ENCODE measurements at regions not wholly inside any gene's neighbourhood (a gene's known extent, or its start where the extent isn't known, plus 50 kb on each side); places are given as distances from the start of the nearest gene placed in this dataset.

GRCh38 chr5:165928971-165929370 lies 2362.5 kb upstream of the WWC1 start:
- no peak for DNase-seq (ENCODE audit: low spot score)
- no peak overlapping the region for H3K27ac Mint-ChIP-seq
- no peak overlapping the region for H3K4me3 Mint-ChIP-seq

More at GRCh38 chr5:165928971-165929370, 2362.5 kb upstream of the WWC1 start:
- Mint-ChIP-seq H3K9me3 (peaks cover 15% of the 10 kb centered on the region), H3K27me3 (ENCODE audit: low read depth) (no peaks in the 10 kb centered on the region), H3K4me1 (no peaks in the 10 kb centered on the region), H3K36me3 (0 out of 2 replicates have a peak, but pooled peaks cover 7% of the 10 kb centered on the region)
- no peak for ATAC-seq
- TF ChIP-seq MYBL2 (CRISPR knock-in tag; IDR thresholded peaks at IDR 0.05), result no peak
- TF ChIP-seq USF1 (CRISPR knock-in tag; IDR thresholded peaks at IDR 0.05), result no peak
- no peak for TF ChIP-seq CBFB (CRISPR knock-in tag; IDR thresholded peaks at IDR 0.05; ENCODE audit: low read depth)
- no peak for TF ChIP-seq ERG (CRISPR knock-in tag; IDR thresholded peaks at IDR 0.05)
- no peak for TF ChIP-seq ATF3 (CRISPR knock-in tag; conservative IDR thresholded peaks at IDR 0.05)
- no peak for TF ChIP-seq NFE2L1 (CRISPR knock-in tag; IDR thresholded peaks at IDR 0.05)
- no peak for TF ChIP-seq SP1 (CRISPR knock-in tag; conservative IDR thresholded peaks at IDR 0.05)
- no peak for TF ChIP-seq ETV6 (CRISPR knock-in tag; IDR thresholded peaks at IDR 0.05)
- TF ChIP-seq ATF2 (CRISPR knock-in tag; IDR thresholded peaks at IDR 0.05; ENCODE audit: borderline replicate concordance, low read depth), result no peak
- no peak for TF ChIP-seq CDX4 (CRISPR knock-in tag; IDR thresholded peaks at IDR 0.05; ENCODE audit: borderline replicate concordance)
- TF ChIP-seq ZNF281 (CRISPR knock-in tag; IDR thresholded peaks at IDR 0.05), result no peak
- TF ChIP-seq ZMAT4 (CRISPR knock-in tag; IDR thresholded peaks at IDR 0.05), result no peak
- TF ChIP-seq CTCF (IDR thresholded peaks at IDR 0.05), result no peak
- no peak for TF ChIP-seq KAT7 (CRISPR knock-in tag; IDR thresholded peaks at IDR 0.05; ENCODE audit: borderline replicate concordance)
- TF ChIP-seq ZNF138 (CRISPR knock-in tag; conservative IDR thresholded peaks at IDR 0.05), result no peak
- TF ChIP-seq JAZF1 (CRISPR knock-in tag; IDR thresholded peaks at IDR 0.05), result no peak
- no peak for TF ChIP-seq ZNF512 (CRISPR knock-in tag; IDR thresholded peaks at IDR 0.05; ENCODE audit: borderline replicate concordance)
- TF ChIP-seq ZNF263 (CRISPR knock-in tag; IDR thresholded peaks at IDR 0.05; ENCODE audit: low read depth), result no peak
- no peak for TF ChIP-seq USF2 (CRISPR knock-in tag; IDR thresholded peaks at IDR 0.05)
- no peak for TF ChIP-seq AR (CRISPR knock-in tag; IDR thresholded peaks at IDR 0.05)
- POLR2A ChIA-PET, result no interaction called here
- CTCF ChIA-PET, result no interaction called here
